ENCODE measurements at regions not wholly inside any gene's neighbourhood (a gene's known extent, or its start where the extent isn't known, plus 50 kb on each side); places are given as distances from the start of the nearest gene placed in this dataset.

- TF ChIP-seq CTCF (IDR thresholded peaks at IDR 0.05; ENCODE audit: borderline replicate concordance, insufficient read depth, low read depth, low read length) = no peak
- H3K4me3 ChIP-seq (ENCODE audit: low read depth, low read length) = no peak overlapping the region
Observed at GRCh38 chr12:61857968-61858367, 402.2 kb upstream of the USP15 start.

- H3K4me3 ChIP-seq (ENCODE audit: low read depth, low read length) = no peak overlapping the region
- TF ChIP-seq CTCF (IDR thresholded peaks at IDR 0.05; ENCODE audit: borderline replicate concordance, insufficient read depth, low read depth, low read length) = no peak
Observed at GRCh38 chr12:61860451-61860850, 399.8 kb upstream of the USP15 start.

- H3K4me3 ChIP-seq (ENCODE audit: low read depth, low read length) = no peak overlapping the region
- TF ChIP-seq CTCF (IDR thresholded peaks at IDR 0.05; ENCODE audit: borderline replicate concordance, insufficient read depth, low read depth, low read length) = no peak
Observed at GRCh38 chr12:61862986-61863385, 397.2 kb upstream of the USP15 start.

- TF ChIP-seq CTCF (IDR thresholded peaks at IDR 0.05; ENCODE audit: borderline replicate concordance, insufficient read depth, low read depth, low read length) = no peak
- no peak overlapping the region for H3K4me3 ChIP-seq (ENCODE audit: low read depth, low read length)
Observed at GRCh38 chr12:61863811-61864210, 396.4 kb upstream of the USP15 start.

GRCh38 chr12:61869796-61870195, 390.4 kb upstream of the USP15 start:
- TF ChIP-seq CTCF (IDR thresholded peaks at IDR 0.05; ENCODE audit: borderline replicate concordance, insufficient read depth, low read depth, low read length) = no peak
- H3K4me3 ChIP-seq (ENCODE audit: low read depth, low read length) = no peak overlapping the region

- no peak overlapping the region for H3K4me3 ChIP-seq (ENCODE audit: low read depth, low read length)
- no peak for TF ChIP-seq CTCF (IDR thresholded peaks at IDR 0.05; ENCODE audit: borderline replicate concordance, insufficient read depth, low read depth, low read length)
Observed at GRCh38 chr12:61870658-61871484, 389.3 kb upstream of the USP15 start.

GRCh38 chr12:61871485-61871810, 388.8 kb upstream of the USP15 start:
- no peak for TF ChIP-seq CTCF (IDR thresholded peaks at IDR 0.05; ENCODE audit: borderline replicate concordance, insufficient read depth, low read depth, low read length)
- no peak overlapping the region for H3K4me3 ChIP-seq (ENCODE audit: low read depth, low read length)

Measured in GM12875 (cell line).